H1 (cell line): ENCODE measurements at regions not wholly inside any gene's neighbourhood (a gene's known extent, or its start where the extent isn't known, plus 50 kb on each side); places are given as distances from the start of the nearest gene placed in this dataset.

ENCODE experiments used
- CTCF ChIA-PET: fragments of 300-600 bp; sonication (Branson Sonifier 250); formaldehyde crosslinking; loops from one replicate; lab custom pipeline; 2021; ENCODE audit not compliant: partially characterized antibody; lab: Charles Lee
- POLR2A ChIA-PET: fragments of 300-600 bp; sonication (Branson Sonifier 250); formaldehyde crosslinking; loops from one replicate; lab custom pipeline; 2021; ENCODE audit warnings: inconsistent platforms; ENCODE audit not compliant: partially characterized antibody; lab: Charles Lee
- DNase-seq, 2 experiments: peaks; one replicate each; pipeline versions ENCODE4 v3.0.0 to v3.0.0-alpha.2; 2010 to 2022; ENCODE audit warnings: low spot score in 2 of 2, low read depth in 1 of 2, mixed read lengths in 1 of 2
- FAIRE-seq: peaks from 2 replicates; lab custom pipeline; 2011; peaks lifted over from hg19 to GRCh38; lab: Jason Lieb, UNC
- H2AFZ ChIP-seq: 2 replicates; pipeline ENCODE4 v1.8.1; 2012; ENCODE audit warnings: low read length, inconsistent platforms
- H2AK5ac ChIP-seq: 2 replicates; pipeline ENCODE4 v1.6.1; 2013; ENCODE audit warnings: low read depth, low read length
- H2BK120ac ChIP-seq: replicated peaks from 2 replicates; pipeline ENCODE3; 2013; ENCODE audit warnings: low read depth, low read length, inconsistent platforms
- H2BK12ac ChIP-seq: 2 replicates; pipeline ENCODE4 v1.6.1; 2013; ENCODE audit warnings: low read depth, low read length
- H2BK15ac ChIP-seq: 2 replicates; pipeline ENCODE4 v1.6.1; 2013; ENCODE audit warnings: low read length
- H2BK20ac ChIP-seq: 2 replicates; pipeline ENCODE4 v1.6.1; 2013; ENCODE audit warnings: low read length
- H2BK5ac ChIP-seq: 2 replicates; pipeline ENCODE4 v1.6.1; 2013; ENCODE audit warnings: low read depth, low read length
- H3K14ac ChIP-seq: 2 replicates; pipeline ENCODE4 v1.6.1; 2013; ENCODE audit warnings: inconsistent platforms; ENCODE audit not compliant: insufficient read length
- H3K18ac ChIP-seq: 2 replicates; pipeline ENCODE4 v1.6.1; 2013; ENCODE audit warnings: low read length; ENCODE audit errors: extremely low read depth
- H3K23ac ChIP-seq: 2 replicates; pipeline ENCODE4 v1.6.1; 2013; ENCODE audit warnings: inconsistent platforms; ENCODE audit not compliant: insufficient read length
- H3K23me2 ChIP-seq: 2 replicates; pipeline ENCODE4 v1.6.1; 2013; ENCODE audit warnings: low read depth, low read length
- H3K27ac ChIP-seq: 2 replicates; pipeline ENCODE4 v1.6.1; 2011; ENCODE audit warnings: low read depth, low read length, inconsistent platforms
- H3K27me3 ChIP-seq, 4 experiments: replicated peaks in 1 of 4; 1 replicate in 1 of 4; 2 replicates in 3 of 4; pipeline versions ENCODE4 v1.6.1 to v1.8.1; 2011 to 2013; ENCODE audit warnings: low read length in 3 of 4, mild to moderate bottlenecking in 3 of 4, inconsistent platforms in 2 of 4, mixed read lengths in 2 of 4, moderate library complexity in 1 of 4; ENCODE audit not compliant: control insufficient read depth in 3 of 4, insufficient read depth in 3 of 4; ENCODE audit errors: extremely low read depth in 1 of 4
- H3K36me3 ChIP-seq, 4 experiments: 2 replicates each; pipeline versions ENCODE4 v1.6.1 to v1.8.1; 2011 to 2013; ENCODE audit warnings: mild to moderate bottlenecking in 4 of 4, low read length in 3 of 4, moderate library complexity in 2 of 4, control low read depth in 1 of 4, inconsistent platforms in 1 of 4; ENCODE audit not compliant: insufficient read depth in 4 of 4, control insufficient read depth in 2 of 4
- H3K4ac ChIP-seq: replicated peaks from 2 replicates; pipeline ENCODE3; 2013; ENCODE audit warnings: low read length, low read depth, mixed read lengths, inconsistent platforms; ENCODE audit not compliant: insufficient read length
- H3K4me1 ChIP-seq, 4 experiments: replicated peaks in 1 of 4; 1 replicate in 1 of 4; 2 replicates in 3 of 4; pipeline versions ENCODE4 v1.6.1 to v1.8.1; 2011 to 2013; ENCODE audit warnings: low read length in 3 of 4, inconsistent platforms in 2 of 4, mixed read lengths in 1 of 4; ENCODE audit not compliant: insufficient read depth in 4 of 4, control insufficient read depth in 3 of 4
- H3K4me2 ChIP-seq, 2 experiments: 2 replicates each; pipeline versions ENCODE4 v1.6.1 to v1.8.1; 2011 to 2013; ENCODE audit warnings: low read depth in 2 of 2, low read length in 2 of 2, control low read depth in 1 of 2, inconsistent platforms in 1 of 2, mild to moderate bottlenecking in 1 of 2; ENCODE audit not compliant: insufficient read depth in 1 of 2
- H3K4me3 ChIP-seq, 4 experiments: fragments of 200-600, 300-600 bp in 1 of 4; sonication (generic), shearing (Covaris generic), sonication (Bioruptor Twin) in 1 of 4; 2 replicates each; pipeline versions ENCODE4 v1.5.1 to v1.8.1; 2011 to 2016; ENCODE audit warnings: low read length in 4 of 4, low read depth in 3 of 4, control low read depth in 2 of 4, inconsistent platforms in 2 of 4, mild to moderate bottlenecking in 2 of 4, mixed read lengths in 1 of 4, moderate library complexity in 1 of 4; ENCODE audit not compliant: insufficient read depth in 2 of 4; ENCODE audit errors: extremely low read depth in 1 of 4
- H3K56ac ChIP-seq: replicated peaks from 2 replicates; pipeline ENCODE3; 2013; ENCODE audit warnings: low read depth, mild to moderate bottlenecking, mixed read lengths, low read length, inconsistent platforms; ENCODE audit not compliant: insufficient read length
- H3K79me1 ChIP-seq: 2 replicates; pipeline ENCODE4 v1.6.1; 2013; ENCODE audit warnings: low read depth, low read length, control low read depth
- H3K79me2 ChIP-seq, 2 experiments: 2 replicates each; pipeline versions ENCODE4 v1.6.1 to v1.8.1; 2012 to 2013; ENCODE audit warnings: low read length in 2 of 2, mild to moderate bottlenecking in 2 of 2, inconsistent platforms in 1 of 2; ENCODE audit not compliant: insufficient read depth in 2 of 2, control insufficient read depth in 1 of 2
- H3K9ac ChIP-seq, 4 experiments: replicated peaks in 1 of 4; 1 replicate in 1 of 4; 2 replicates in 3 of 4; pipeline versions ENCODE4 v1.6.1 to v1.8.1; 2011 to 2013; ENCODE audit warnings: low read depth in 3 of 4, low read length in 3 of 4, control low read depth in 2 of 4, mild to moderate bottlenecking in 2 of 4, moderate library complexity in 2 of 4, inconsistent platforms in 1 of 4; ENCODE audit errors: extremely low read depth in 1 of 4
- H3K9me3 ChIP-seq, 2 experiments: 2 replicates each; pipeline versions ENCODE4 v1.6.1 to v1.8.1; 2012 to 2013; ENCODE audit warnings: mild to moderate bottlenecking in 2 of 2, moderate library complexity in 2 of 2, control low read depth in 1 of 2, inconsistent platforms in 1 of 2, low read depth in 1 of 2, low read length in 1 of 2, mixed read lengths in 1 of 2; ENCODE audit not compliant: insufficient read depth in 2 of 2
- H4K20me1 ChIP-seq, 2 experiments: replicated peaks in 1 of 2; 2 replicates each; pipeline versions ENCODE3 to v1.8.1; 2011 to 2013; ENCODE audit warnings: inconsistent platforms in 2 of 2, low read length in 2 of 2, mild to moderate bottlenecking in 1 of 2; ENCODE audit not compliant: insufficient read depth in 2 of 2, control insufficient read depth in 1 of 2
- H4K5ac ChIP-seq: 2 replicates; pipeline ENCODE4 v1.6.1; 2013; ENCODE audit warnings: low read length, low read depth, mixed read lengths, inconsistent platforms; ENCODE audit not compliant: insufficient read length
- H4K8ac ChIP-seq: 2 replicates; pipeline ENCODE4 v1.8.0; 2013; ENCODE audit warnings: mild to moderate bottlenecking, moderate library complexity, low read length, inconsistent platforms; ENCODE audit not compliant: insufficient read depth; ENCODE audit errors: extremely low read depth
- H4K91ac ChIP-seq: replicated peaks from 2 replicates; pipeline ENCODE3; 2013; ENCODE audit warnings: low read length, mixed read lengths, inconsistent platforms; ENCODE audit not compliant: insufficient read length
- BCL11A ChIP-seq, 2 experiments: IDR thresholded peaks; one replicate each; pipeline ENCODE4 v1.6.1; 2011; ENCODE audit warnings: low read depth in 2 of 2, low read length in 2 of 2, mild to moderate bottlenecking in 2 of 2
- CEBPB ChIP-seq: IDR thresholded peaks from 2 replicates; pipeline ENCODE4 v1.6.1; 2012; ENCODE audit warnings: low read depth, low read length
- CREB1 ChIP-seq: IDR thresholded peaks from 2 replicates; pipeline ENCODE4 v1.6.1; 2012; ENCODE audit warnings: inconsistent platforms
- EGR1 ChIP-seq: IDR thresholded peaks from 2 replicates; pipeline ENCODE4 v1.6.1; 2011; ENCODE audit warnings: low read depth, low read length, borderline replicate concordance
- EP300 ChIP-seq, 2 experiments: IDR thresholded peaks; 1 replicate in 1 of 2; 2 replicates in 1 of 2; pipeline ENCODE4 v1.6.1; 2011 to 2012; ENCODE audit warnings: low read depth in 2 of 2, low read length in 2 of 2, mild to moderate bottlenecking in 2 of 2, borderline replicate concordance in 1 of 2, inconsistent platforms in 1 of 2, moderate library complexity in 1 of 2
- EZH2 ChIP-seq: fragments of 200-600 bp; sonication (generic); IDR thresholded peaks from 2 replicates; pipeline ENCODE4 v1.7.1; 2012; ENCODE audit warnings: low read depth, mild to moderate bottlenecking, moderate library complexity, low read length, inconsistent platforms; ENCODE audit not compliant: severe bottlenecking
- HDAC6 ChIP-seq: IDR thresholded peaks from one replicate; pipeline ENCODE4 v1.7.1; 2012; ENCODE audit warnings: low read depth, mild to moderate bottlenecking, inconsistent platforms, low read length, moderate library complexity
- JUND ChIP-seq: IDR thresholded peaks from 2 replicates; pipeline ENCODE4 v1.6.1; 2011; ENCODE audit warnings: mild to moderate bottlenecking, improper control_type of control experiment, low read length
- SAP30 ChIP-seq: fragments of 300-600 bp; sonication (generic); IDR thresholded peaks from 2 replicates; pipeline ENCODE4 v1.7.1; 2012; ENCODE audit warnings: low read length, moderate library complexity, mild to moderate bottlenecking, inconsistent platforms; ENCODE audit not compliant: insufficient read depth, insufficient replicate concordance
- SIRT6 ChIP-seq: IDR thresholded peaks from one replicate; pipeline ENCODE4 v1.7.1; 2012; ENCODE audit warnings: low read length, inconsistent platforms
- SP4 ChIP-seq: IDR thresholded peaks from 2 replicates; pipeline ENCODE4 v1.6.1; 2012; ENCODE audit warnings: low read length, inconsistent platforms
- TEAD4 ChIP-seq: IDR thresholded peaks from 2 replicates; pipeline ENCODE4 v1.6.1; 2012; ENCODE audit warnings: low read depth, low read length, inconsistent platforms, mixed read lengths
- ZNF274 ChIP-seq: IDR thresholded peaks from 2 replicates; pipeline ENCODE4 v1.7.0; 2012; ENCODE audit warnings: low read length, borderline replicate concordance; ENCODE audit errors: extremely low read depth
- WGBS, 2 experiments: shearing (Covaris generic) in 1 of 2; methylation state at CpG; one replicate each; pipeline versions ENCODE4 v1.1.6 to v1.1.7; 2013 to 2015; ENCODE audit warnings: low lambda C conversion rate in 2 of 2, mixed read lengths in 2 of 2, inconsistent platforms in 1 of 2, low coverage in 1 of 2, missing lambda C conversion rate in 1 of 2; ENCODE audit not compliant: insufficient replicate concordance in 2 of 2, insufficient coverage in 1 of 2, insufficient read length in 1 of 2; ENCODE audit errors: extremely low coverage in 1 of 2, missing lambda C conversion rate in 1 of 2; 5-methylcytosine and 5-hydroxymethylcytosine counted together
- TF ChIP-seq, protein P1 (sequence below): IDR thresholded peaks from 2 replicates; pipeline ENCODE4 v1.6.1; 2012; ENCODE audit warnings: inconsistent platforms

DNA sequence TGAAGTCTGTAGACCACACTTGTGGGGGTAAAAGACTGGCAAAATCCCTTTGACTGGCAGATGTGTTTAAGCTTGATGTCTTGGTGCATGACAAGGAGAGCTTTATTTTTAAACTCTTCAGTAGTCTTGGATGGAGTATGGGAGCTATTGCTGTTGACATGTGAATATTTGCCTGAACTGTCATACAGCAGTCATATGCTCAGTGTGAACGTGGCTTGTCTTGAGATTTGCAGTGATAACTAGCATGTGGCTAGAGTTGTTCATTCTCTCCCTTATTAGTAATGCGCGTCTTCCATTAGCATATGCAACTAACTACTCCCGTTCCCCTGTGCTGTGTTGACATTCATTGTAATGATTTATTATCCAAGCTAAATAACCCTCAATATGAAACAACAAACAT lies 523.6 kb upstream of the WWC1 start:
- Histone ChIP-seq H3K4ac (no peak overlapping the region), H3K56ac (no peak overlapping the region), H3K14ac (no peak overlapping the region), H2BK20ac (no peak overlapping the region), H4K5ac (no peak overlapping the region), H2BK120ac (no peak overlapping the region), H3K27me3 (no peaks in the 10 kb centered on the region), H3K18ac (no peak overlapping the region), H2BK15ac (no peak overlapping the region), H3K23ac (no peak overlapping the region), H3K4me2 (no peak overlapping the region), H3K23me2 (no peaks in the 10 kb centered on the region), H3K36me3 (no peaks in the 10 kb centered on the region), H3K9me3 (no peaks in the 10 kb centered on the region; a peak in 1 of 4 replicates), H3K79me1 (no peaks in the 10 kb centered on the region), H3K4me3 (no peak overlapping the region), H2BK12ac (no peak overlapping the region), H3K4me1 (peaks cover 0 to 14% (median 7%) of the 10 kb centered on the region in 4 experiments; a peak in 6 of 7 replicates), H3K9ac (no peak overlapping the region), H2AK5ac (no peak overlapping the region; the same call in 1 of the 2 replicates), H3K27ac (no peak overlapping the region), H4K8ac (no peak overlapping the region), H2AFZ (no peak overlapping the region), H2BK5ac (no peak overlapping the region), H4K20me1 (no peaks in the 10 kb centered on the region), H4K91ac (no peak overlapping the region), H3K79me2 (no peaks in the 10 kb centered on the region)
- POLR2A ChIA-PET, result no interaction called here
- WGBS, 2 experiments, result 82% methylated on average over 4 of the region's 4 CpGs; no CpG with 5 or more reads in 1 of the 2 experiments
- CTCF ChIA-PET, result interaction anchor here (0.6 to 1.6 kb wide), 2 partner anchors 45 to 137 kb away, joined by 3 to 5 read pairs; no protein-coding TSS in a partner anchor
- FAIRE-seq, result no peak
- no peak for DNase-seq
- TF ChIP-seq HDAC6, result no peak
- TF ChIP-seq, protein P1, sequence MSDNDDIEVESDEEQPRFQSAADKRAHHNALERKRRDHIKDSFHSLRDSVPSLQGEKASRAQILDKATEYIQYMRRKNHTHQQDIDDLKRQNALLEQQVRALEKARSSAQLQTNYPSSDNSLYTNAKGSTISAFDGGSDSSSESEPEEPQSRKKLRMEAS, result no peak
- no peak for TF ChIP-seq EZH2
- no peak for TF ChIP-seq TEAD4
- no peak for TF ChIP-seq BCL11A (IDR thresholded peaks at IDR 0.05; ENCODE audit: low read depth in 2 of 2, low read length in 2 of 2)
- TF ChIP-seq ZNF274, result no peak
- TF ChIP-seq EP300 (IDR thresholded peaks at IDR 0.05; ENCODE audit: borderline replicate concordance in 1 of 2, low read depth in 2 of 2, low read length in 2 of 2), result no peak
- no peak for TF ChIP-seq JUND
- TF ChIP-seq SP4, result no peak
- TF ChIP-seq CREB1, result no peak
- TF ChIP-seq SAP30, result no peak
- no peak for TF ChIP-seq CEBPB
- TF ChIP-seq EGR1, result no peak
- no peak for TF ChIP-seq SIRT6
